GM12891 (cell line): ENCODE measurements at regions not wholly inside any gene's neighbourhood (a gene's known extent, or its start where the extent isn't known, plus 50 kb on each side); places are given as distances from the start of the nearest gene placed in this dataset.

ENCODE experiments used
- POLR2A ChIP-seq: IDR thresholded peaks from 2 replicates; pipeline ENCODE4 v1.6.1; 2011; ENCODE audit warnings: low read depth, low read length, control low read depth
- POLR2AphosphoS5 ChIP-seq: IDR thresholded peaks from 2 replicates; pipeline ENCODE4 v1.6.1; 2011; ENCODE audit warnings: low read depth, low read length, control low read depth
- POU2F2 ChIP-seq: IDR thresholded peaks from 2 replicates; pipeline ENCODE4 v1.6.1; 2011; ENCODE audit warnings: low read depth, mild to moderate bottlenecking, control low read depth, low read length, moderate library complexity
- TAF1 ChIP-seq: IDR thresholded peaks from 2 replicates; pipeline ENCODE4 v1.6.1; 2011; ENCODE audit warnings: low read depth, low read length, control low read depth

- TF ChIP-seq POLR2AphosphoS5 (no peak), POU2F2 (no peak), POLR2A (no peak), TAF1 (no peak)
Measured at GRCh38 chr2:67082813-67083212, 314.3 kb upstream of the ETAA1 start.
